ENCODE measurements at regions not wholly inside any gene's neighbourhood (a gene's known extent, or its start where the extent isn't known, plus 50 kb on each side); places are given as distances from the start of the nearest gene placed in this dataset.

GRCh38 chr4:119743644-119744043, 115.0 kb upstream of the PDE5A start:
- H3K36me3 ChIP-seq (ENCODE audit: control insufficient read depth, insufficient read depth, low read length): no peaks in the 10 kb centered on the region
- H3K4me3 ChIP-seq (ENCODE audit: low read depth, low read length): no peak overlapping the region
- no peak for TF ChIP-seq CTCF (IDR thresholded peaks at IDR 0.05; ENCODE audit: insufficient read depth, low read length, poor library complexity, severe bottlenecking)

GRCh38 chr4:119739796-119740195, 111.2 kb upstream of the PDE5A start:
- no peak for TF ChIP-seq CTCF (IDR thresholded peaks at IDR 0.05; ENCODE audit: insufficient read depth, low read length, poor library complexity, severe bottlenecking)
- H3K27me3 ChIP-seq (ENCODE audit: control insufficient read depth, insufficient read depth, low read length): no peaks in the 10 kb centered on the region
- no peak for DNase-seq (ENCODE audit: low read depth)
- H3K4me3 ChIP-seq (ENCODE audit: low read depth, low read length): no peak overlapping the region
- H3K36me3 ChIP-seq (ENCODE audit: control insufficient read depth, insufficient read depth, low read length): no peaks in the 10 kb centered on the region

More at GRCh38 chr4:119743644-119744043, 115.0 kb upstream of the PDE5A start:
- H3K27me3 ChIP-seq (ENCODE audit: control insufficient read depth, insufficient read depth, low read length): no peaks in the 10 kb centered on the region
- no peak for DNase-seq (ENCODE audit: low read depth)

GRCh38 chr4:119738901-119739300, 110.3 kb upstream of the PDE5A start:
- TF ChIP-seq CTCF (IDR thresholded peaks at IDR 0.05; ENCODE audit: insufficient read depth, low read length, poor library complexity, severe bottlenecking): no peak
- no peak for DNase-seq (ENCODE audit: low read depth)
- Histone ChIP-seq H3K4me3 (ENCODE audit: low read depth, low read length) (no peak overlapping the region), H3K27me3 (ENCODE audit: control insufficient read depth, insufficient read depth, low read length) (no peaks in the 10 kb centered on the region), H3K36me3 (ENCODE audit: control insufficient read depth, insufficient read depth, low read length) (no peaks in the 10 kb centered on the region)

GRCh38 chr4:119736559-119736958, 108.0 kb upstream of the PDE5A start:
- no peaks in the 10 kb centered on the region for H3K36me3 ChIP-seq (ENCODE audit: control insufficient read depth, insufficient read depth, low read length)
- TF ChIP-seq CTCF (IDR thresholded peaks at IDR 0.05; ENCODE audit: insufficient read depth, low read length, poor library complexity, severe bottlenecking): no peak
- H3K4me3 ChIP-seq (ENCODE audit: low read depth, low read length): no peak overlapping the region
- H3K27me3 ChIP-seq (ENCODE audit: control insufficient read depth, insufficient read depth, low read length): no peaks in the 10 kb centered on the region
- no peak for DNase-seq (ENCODE audit: low read depth)

GRCh38 chr4:119735165-119735651, 106.6 kb upstream of the PDE5A start:
- TF ChIP-seq CTCF (IDR thresholded peaks at IDR 0.05; ENCODE audit: insufficient read depth, low read length, poor library complexity, severe bottlenecking): no peak
- H3K36me3 ChIP-seq (ENCODE audit: control insufficient read depth, insufficient read depth, low read length): no peaks in the 10 kb centered on the region
- H3K4me3 ChIP-seq (ENCODE audit: low read depth, low read length): no peak overlapping the region
- H3K27me3 ChIP-seq (ENCODE audit: control insufficient read depth, insufficient read depth, low read length): no peaks in the 10 kb centered on the region
- no peak for DNase-seq (ENCODE audit: low read depth)

- DNase-seq (ENCODE audit: low read depth): no peak
- H3K4me3 ChIP-seq (ENCODE audit: low read depth, low read length): no peak overlapping the region
- no peaks in the 10 kb centered on the region for H3K36me3 ChIP-seq (ENCODE audit: control insufficient read depth, insufficient read depth, low read length)
- no peaks in the 10 kb centered on the region for H3K27me3 ChIP-seq (ENCODE audit: control insufficient read depth, insufficient read depth, low read length)
- no peak for TF ChIP-seq CTCF (IDR thresholded peaks at IDR 0.05; ENCODE audit: insufficient read depth, low read length, poor library complexity, severe bottlenecking)
These were observed 104.8 kb upstream of the PDE5A start for GRCh38 chr4:119733431-119733830.
